HuH-7.5 (cell line): ENCODE measurements at regions not wholly inside any gene's neighbourhood (a gene's known extent, or its start where the extent isn't known, plus 50 kb on each side); places are given as distances from the start of the nearest gene placed in this dataset.

Experiments used
- DNase-seq: peaks from one replicate; pipeline ENCODE4 v3.0.0; 2011; ENCODE audit warnings: low spot score

DNA sequence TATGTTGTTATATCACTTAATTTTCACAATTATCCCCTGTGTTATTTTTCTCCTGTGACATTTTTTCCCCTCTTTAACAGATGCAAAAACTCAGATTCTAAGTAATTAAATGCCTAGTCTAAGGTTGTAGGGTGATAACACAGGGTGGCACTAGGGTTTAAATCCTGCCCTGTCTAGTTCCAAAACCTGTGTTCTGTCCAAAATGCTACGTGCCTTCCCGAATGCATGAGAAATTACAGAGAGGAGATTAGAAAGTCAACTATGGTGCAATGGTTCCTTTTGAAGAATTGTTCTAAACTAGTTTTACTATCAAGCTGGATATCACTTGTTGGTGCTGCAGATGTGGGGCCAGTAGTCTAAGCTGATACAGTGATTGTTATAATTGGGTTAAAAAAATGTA is 108.0 kb downstream of the DIPK2A start:
- no peak for DNase-seq

- no peak for DNase-seq
Observed at GRCh38 chr3:144084929-144085328, 113.3 kb downstream of the DIPK2A start.

GRCh38 chr3:144085964-144086363 is 114.3 kb downstream of the DIPK2A start:
- no peak for DNase-seq

- DNase-seq = no peak
Observed at GRCh38 chr3:144096016-144096415, 124.4 kb downstream of the DIPK2A start.

- DNase-seq = no peak
Observed at GRCh38 chr3:144097163-144097562, 125.5 kb downstream of the DIPK2A start.

DNA sequence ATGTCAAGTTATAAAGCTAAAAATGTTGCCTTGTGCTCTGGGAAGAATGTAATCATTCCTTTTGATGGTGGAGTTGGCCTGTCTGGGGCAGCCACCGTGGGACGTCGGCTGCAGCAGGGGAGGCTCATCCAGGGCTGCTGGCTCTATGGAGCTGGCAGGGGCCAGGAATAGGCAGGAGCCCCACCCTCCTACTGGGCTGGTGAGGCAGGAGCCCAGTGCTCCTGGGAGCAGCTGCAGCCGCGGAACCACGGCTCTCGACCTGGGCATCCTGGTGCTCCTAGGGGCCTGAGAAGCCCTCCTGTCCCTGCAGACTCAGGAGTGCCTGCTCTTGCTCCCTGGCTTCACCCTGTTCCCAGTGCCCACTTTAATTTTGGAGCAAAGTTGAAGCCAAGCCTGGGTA is 127.1 kb downstream of the DIPK2A start:
- no peak for DNase-seq

- DNase-seq = no peak
Observed at GRCh38 chr3:144102421-144102820, 130.8 kb downstream of the DIPK2A start.

DNA sequence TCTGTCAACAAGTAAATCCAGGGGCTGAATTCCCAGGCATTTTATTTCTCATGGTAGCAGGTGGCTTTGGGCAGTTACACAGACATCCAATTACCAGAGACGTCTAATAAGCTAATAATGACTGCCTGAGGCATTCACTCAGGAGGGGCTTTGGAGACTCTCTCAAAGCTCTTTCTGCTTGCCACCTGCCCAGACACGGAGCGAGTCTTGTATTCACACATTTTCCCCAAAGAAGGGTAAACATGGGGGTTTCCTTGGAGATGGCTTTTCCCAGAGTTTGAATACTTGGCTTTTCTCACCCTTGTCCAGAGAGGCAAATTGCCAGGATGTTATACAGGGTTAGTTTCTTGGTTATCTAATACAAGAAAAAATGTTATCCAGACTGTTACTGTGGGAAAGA is 132.6 kb downstream of the DIPK2A start:
- no peak for DNase-seq

DNA sequence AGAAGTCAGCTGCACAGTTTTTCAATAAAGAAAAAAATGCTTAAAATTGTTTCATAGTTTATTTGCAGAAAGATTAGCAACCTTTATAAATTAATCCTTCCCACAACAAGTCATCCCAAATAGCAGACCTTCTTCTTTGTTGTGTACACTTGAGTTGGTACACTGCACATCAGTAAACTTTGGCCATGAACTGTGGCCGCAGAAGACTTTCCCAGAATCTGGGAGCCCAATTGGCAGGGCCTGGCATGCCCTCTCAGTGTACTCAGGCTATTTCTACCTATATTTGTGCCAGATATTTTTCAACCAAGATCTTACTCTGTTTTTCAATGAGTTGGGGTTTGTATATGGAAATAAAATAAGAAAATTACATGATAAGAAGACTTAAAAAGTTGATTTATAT is 133.1 kb downstream of the DIPK2A start:
- no peak for DNase-seq

- DNase-seq = peak; percentile 28
Observed at GRCh38 chr3:144105542-144105941, 133.9 kb downstream of the DIPK2A start.

GRCh38 chr3:144106970-144107369 is 135.3 kb downstream of the DIPK2A start:
- DNase-seq = no peak

GRCh38 chr3:144107923-144108322 is 136.3 kb downstream of the DIPK2A start:
- DNase-seq = no peak

DNA sequence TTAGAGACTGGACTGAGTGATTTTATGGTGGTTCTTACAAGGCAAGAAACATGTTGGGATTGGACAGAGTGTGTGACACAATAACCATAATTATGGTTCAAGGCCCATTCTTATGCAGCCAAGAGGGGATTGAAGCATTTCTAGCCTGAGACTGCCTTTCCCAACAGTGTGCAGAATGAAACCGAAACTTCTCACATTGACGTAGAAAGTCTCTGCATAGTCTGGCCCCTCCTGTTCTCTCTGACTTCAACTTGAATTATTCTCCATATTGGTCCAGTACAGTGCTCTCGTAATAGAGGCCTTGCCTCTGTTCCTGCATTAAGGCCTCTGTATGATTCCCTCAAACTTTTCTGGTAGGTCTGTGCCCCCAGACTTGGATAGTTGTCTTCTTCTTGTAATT is 138.3 kb downstream of the DIPK2A start:
- DNase-seq = no peak

- no peak for DNase-seq
Observed at GRCh38 chr3:144112036-144112435, 140.4 kb downstream of the DIPK2A start.

GRCh38 chr3:144112437-144112836 is 140.8 kb downstream of the DIPK2A start:
- no peak for DNase-seq

DNA sequence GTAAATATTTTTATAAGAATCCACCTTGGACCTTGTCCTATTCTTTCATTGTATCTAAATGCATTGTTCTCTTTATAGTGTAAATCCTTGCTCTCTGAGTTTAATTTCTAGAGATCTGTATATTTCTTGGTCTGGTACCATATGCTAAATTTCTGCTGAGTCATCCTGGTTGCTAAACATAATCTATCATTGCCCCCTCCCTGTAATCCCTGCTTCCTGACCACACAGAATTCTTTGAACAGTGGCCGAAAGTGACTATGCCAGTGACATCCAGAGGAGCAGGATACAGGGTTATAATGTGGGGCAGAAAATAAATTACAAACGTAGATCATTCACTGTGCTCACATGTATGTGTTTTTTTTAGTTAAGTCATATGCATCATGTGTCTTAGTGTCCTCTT is 143.1 kb downstream of the DIPK2A start:
- DNase-seq = no peak

DNA sequence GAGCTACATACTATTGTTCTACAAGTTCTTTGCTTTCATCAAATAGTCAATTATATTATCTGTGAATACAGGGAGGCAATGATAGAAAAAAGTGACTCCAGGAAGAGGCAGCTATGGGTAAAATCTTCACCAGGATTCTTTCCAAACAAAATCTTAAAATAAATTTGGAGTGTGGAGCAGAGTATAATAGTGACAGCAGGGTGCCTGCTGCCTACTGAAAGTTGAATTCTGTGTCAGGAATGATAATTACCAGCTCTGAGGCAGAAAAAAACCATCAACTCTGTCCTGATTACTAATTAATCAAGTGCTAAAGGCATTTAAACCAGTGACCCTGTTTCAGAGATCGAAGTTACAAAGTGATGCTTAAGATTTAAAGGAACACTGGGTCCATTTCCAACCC is 148.0 kb downstream of the DIPK2A start:
- DNase-seq = no peak

DNA sequence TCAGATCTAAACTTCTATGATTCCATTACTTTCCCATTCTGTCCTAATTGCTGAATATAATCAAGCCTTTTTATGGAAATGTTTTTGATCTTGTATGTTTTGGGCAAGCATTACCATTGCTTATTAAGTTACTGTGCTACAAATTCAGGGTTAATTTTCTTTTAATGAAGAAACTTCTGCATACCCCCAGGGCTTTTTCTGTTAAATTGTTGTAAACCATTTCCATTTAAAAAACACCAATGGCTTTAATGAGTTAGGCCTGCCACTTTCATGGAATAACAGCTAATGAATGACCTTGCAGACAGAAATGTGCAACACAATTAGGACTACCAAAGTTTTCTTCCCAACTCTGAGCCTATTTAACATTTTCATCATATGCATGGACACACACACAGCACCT is 150.0 kb downstream of the DIPK2A start:
- no peak for DNase-seq

- no peak for DNase-seq
Observed at GRCh38 chr3:144127014-144127413, 155.4 kb downstream of the DIPK2A start.

- DNase-seq = no peak
Observed at GRCh38 chr3:144127700-144128099, 156.1 kb downstream of the DIPK2A start.

- no peak for DNase-seq
Observed at GRCh38 chr3:144128108-144128892, 156.7 kb downstream of the DIPK2A start.

DNA sequence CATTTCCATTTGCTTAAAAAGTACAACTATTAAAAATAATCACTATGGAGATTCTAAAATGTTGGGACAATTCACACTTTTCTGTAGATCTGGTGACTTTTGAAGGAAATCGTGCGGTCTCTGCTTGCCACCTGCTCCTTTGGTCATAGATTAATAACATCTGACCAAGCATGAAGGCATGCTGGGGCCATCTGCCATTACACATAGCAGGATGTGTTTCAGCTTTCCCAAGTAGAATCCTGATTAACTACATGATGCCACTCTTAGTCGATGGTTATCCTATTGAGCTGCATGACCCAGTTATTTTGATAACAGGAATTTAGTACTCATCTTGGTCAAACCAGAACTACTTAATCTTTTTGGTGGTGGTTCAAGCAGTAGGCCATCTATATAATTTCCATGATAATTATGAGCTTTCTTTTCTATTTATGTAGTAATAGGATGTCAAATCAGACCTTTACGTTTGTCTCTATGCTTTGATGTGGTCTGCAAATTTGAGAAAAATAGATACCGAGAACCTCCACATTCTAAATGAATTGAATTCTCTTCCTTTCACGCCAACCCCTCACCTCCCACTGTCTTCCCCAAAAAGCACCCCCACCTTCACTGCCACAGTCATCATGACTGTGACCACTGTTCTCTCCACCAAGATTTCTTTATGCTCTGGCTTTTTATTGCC is 158.1 kb downstream of the DIPK2A start:
- no peak for DNase-seq

DNA sequence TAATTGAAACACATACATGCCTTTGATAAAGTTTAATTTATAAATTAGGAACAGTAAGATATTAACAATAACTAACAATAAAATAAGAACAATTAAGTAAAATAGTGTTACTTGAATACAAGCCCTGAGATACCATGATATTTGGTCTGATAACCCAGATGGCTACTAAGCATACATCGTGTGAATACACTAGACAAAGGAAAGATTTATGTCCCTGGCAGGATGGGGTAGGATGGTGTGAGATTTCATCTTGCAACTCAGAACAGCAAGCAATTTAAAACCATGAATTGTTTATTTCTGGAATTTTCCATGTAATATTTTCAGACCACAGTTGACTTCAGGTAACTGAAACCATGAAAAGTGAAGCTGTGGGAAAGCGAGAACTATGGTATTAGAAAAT is 169.5 kb downstream of the DIPK2A start:
- no peak for DNase-seq

GRCh38 chr3:144141496-144141895 is 169.9 kb downstream of the DIPK2A start:
- no peak for DNase-seq
